A172 (cell line): ENCODE measurements at regions not wholly inside any gene's neighbourhood (a gene's known extent, or its start where the extent isn't known, plus 50 kb on each side); places are given as distances from the start of the nearest gene placed in this dataset.

Experiments
- DNase-seq: peaks from one replicate; pipeline ENCODE4 v3.0.0-alpha.2; 2015; ENCODE audit warnings: low spot score

DNA sequence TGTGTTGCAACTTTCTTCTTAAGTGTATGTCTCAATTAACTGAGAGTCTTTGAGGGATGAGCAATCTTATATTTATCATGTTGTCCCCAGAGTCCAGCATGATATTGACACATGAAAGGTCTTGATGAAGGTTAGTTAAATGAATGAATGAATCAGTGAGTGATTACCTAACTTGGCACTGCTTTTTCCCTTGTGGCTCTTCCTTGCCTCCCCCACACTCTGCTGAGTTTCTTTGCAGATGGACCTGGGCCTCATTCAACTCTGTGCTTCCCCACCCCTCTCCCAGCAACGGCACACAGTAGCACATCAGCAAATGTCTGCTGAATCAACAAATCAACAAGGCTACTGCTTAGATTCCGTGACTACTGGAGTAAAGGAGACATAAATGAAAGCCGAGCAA lies 235.1 kb upstream of the CXCL12 start:
- DNase-seq, result no peak

DNA sequence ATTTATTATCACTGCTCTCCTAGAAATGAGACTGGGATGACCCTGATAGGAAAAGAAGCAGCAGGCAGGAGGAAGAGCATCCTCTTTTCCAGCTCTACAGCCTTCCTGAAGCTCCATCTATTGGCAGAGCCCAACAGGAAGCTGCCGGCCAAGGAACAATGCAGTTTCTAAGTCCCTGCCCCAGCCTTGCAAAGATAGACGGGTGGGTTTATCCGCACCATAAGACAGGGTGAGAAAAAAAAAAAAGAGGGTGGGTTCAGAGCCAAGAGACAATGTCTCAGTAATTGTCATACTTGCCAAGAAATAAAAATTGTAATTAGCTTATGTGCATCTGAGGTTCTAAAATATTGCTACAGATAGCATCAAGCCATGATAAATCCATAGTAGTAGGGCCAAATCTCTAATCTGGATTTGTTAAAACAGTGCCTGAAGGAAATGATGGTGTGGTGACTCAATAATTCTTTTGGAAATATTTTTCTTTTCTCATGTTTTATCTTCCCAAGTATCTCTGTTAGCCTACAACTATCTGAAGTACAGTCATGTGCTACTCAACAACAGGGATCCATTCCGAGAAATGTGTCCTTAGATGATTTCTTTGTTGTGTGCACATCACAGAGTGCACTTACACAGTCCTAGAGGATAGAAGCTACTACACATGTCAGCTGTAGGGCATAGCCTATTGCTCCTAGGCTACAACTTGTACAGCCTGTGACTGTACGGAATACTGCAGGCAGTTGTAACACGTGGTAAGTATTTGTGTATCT lies 242.9 kb upstream of the CXCL12 start:
- peak; percentile 10 for DNase-seq

DNA sequence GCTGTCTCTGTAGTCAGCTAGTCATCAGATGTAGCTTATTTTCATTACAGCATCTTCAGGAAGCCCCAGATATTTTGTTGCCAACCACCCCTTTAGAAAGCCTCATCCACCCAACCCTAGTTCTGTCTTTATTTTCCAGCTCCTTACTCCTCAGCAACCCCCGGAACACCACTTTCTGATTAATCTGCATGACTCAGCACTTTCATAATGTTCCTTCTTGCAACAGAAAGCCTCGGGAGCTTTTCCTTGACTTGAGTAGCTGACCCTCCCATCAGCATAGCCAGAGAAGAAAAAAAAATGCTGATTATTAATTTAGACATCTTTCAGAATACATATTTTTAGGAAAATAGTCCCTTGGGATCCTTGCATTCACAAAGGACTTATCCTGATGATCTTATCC lies 244.0 kb upstream of the CXCL12 start:
- DNase-seq, result peak; percentile 51

DNA sequence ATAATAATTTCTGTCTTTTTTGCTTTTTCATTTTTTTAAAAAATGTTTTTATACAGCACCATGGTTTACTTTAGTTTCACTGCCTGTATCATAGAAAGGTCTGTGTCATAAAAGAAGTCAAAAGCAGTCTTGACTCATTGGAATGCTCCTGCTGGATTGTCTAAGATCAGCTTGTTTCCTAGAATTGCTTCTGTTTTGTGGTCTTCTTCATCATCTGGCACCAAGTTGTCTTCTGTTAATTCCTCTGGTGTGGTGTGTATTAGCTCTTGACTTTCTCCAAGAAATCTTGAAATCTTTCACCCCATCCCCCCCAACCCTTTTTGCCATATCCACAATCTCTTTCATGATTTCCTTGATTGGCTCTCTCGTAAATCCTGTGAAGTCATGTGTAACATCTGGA lies 250.3 kb upstream of the CXCL12 start:
- DNase-seq, result no peak

DNA sequence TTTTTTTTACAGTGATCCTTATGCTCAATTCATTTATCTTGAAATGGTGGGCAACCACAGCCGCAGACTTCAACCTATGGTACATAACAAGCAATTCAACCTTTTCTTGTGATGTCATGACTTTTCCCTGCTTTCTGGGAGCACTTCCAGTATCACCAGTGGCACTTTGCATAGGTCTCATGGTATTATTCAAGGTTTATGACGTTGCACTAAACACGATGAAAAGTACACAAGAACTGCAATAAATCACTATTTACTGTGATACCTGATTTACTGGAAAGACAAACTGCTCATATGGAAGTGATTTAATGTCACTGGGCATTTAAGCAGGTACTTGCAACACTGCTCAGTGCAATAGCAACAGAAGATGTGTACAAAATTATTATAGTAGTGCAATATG lies 251.7 kb upstream of the CXCL12 start:
- DNase-seq, result no peak

DNA sequence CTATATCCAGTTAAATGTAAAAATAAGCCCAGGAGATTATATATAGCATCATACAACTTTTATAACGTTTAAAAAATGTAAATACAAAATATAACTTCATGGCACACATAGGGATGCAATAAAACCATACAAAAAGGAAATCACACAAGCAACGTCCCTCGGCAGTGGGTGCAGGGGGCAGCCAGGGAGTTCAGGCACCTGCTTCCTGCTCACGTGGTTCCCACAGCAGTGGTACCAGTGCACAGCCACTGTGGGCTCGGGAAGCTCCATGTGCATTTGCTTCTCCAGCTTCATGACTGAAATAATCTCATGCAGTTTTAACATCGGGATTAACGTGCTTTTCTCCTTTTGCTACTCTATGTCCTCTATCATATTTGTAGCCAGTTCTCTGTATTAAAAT lies 255.5 kb upstream of the CXCL12 start:
- no peak for DNase-seq

DNA sequence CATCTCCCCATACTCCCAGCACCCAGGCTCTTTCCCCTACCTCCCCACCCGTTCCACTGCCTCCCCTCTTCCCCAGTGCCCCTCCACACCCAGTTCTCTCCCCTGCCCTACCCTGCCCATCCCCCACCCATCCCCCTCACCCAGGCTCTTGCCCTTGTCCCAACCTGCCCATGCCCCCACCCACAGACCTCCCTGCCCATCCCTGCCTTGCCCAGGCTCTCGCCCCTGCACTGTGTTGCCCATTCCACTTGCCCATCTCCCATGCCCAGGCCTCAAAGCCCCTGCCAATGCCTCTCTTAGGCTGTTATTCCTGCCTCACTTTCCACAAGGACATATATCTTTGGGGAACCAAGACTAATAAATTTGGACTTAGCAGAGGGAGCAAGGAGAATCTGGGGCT lies 262.6 kb upstream of the CXCL12 start:
- DNase-seq, result no peak

DNA sequence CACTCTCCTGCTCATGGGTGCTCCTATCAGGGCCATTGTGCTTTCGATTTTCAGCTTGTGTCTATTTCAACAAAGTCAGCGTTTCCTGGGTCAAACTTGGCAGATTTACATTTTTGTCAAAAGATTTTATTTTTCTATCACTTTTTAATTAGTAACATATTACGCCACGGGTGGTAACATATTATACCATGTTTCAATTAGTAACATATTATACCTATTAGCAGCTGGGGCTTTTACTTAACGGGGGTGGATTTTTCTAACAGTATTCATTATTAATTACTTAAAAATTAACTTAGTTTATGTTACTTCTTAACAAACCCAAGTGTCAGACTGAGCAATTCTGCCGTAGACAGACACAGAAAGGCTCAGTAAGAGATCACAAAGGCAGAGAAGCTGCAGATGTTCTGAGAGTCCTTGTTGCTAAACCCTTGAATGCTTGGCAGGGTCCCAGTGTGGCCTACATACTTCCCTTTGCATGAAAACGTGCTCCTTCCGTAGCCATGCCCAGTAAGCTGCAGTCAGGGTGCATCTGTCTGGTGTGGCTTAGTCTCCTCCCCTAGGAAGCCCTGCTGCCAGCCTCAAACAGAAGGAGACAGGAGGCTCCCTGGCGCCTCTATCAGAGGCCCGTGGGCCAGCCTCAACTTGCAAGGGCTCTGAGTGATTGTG lies 263.1 kb upstream of the CXCL12 start:
- DNase-seq, result no peak

DNA sequence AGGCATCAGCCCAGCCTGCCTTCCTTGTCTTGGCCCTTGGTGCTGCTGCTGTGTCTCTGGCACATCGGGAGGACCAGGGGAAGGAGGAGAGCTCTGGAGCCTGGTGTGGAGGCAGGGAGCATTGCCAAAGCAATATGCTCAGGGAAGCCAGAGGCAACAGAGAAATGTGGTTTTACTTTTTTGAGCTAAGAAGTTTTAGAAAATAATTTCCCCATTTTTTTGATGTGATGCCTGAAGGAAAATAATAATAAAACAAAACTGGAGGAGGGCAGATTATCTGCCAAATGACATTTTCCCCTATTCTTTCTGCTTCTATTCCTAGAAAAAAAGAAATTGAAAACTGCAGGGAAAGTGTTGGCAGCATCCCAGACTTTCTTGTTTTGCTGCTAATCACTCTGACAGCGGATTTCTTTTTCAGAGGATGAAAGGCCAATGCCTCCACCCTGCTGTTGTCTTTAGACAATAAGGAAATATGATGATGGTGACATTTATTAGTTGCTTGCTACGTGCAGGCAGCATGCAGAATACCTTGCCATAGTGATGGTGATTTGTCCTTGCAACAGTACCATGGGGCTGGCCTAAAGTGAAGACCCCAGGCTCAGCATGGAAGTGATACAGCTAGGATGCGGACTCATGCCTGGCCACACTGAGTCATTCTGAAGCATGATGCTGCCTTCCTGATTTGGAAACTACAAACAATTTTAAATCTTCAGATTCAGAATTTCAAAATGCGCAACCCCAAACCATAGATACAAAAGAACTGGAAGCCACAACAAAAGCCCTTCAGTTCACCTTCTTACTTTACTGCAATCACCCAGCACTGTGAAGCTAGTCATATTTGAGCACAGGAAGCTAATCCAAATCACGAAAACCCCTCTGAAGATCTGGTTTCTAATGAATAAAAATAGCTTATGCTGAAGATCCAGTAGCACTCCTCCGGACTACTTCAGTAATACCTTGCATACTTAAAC lies 260.2 kb upstream of the TMEM72 start:
- DNase-seq, result no peak

DNA sequence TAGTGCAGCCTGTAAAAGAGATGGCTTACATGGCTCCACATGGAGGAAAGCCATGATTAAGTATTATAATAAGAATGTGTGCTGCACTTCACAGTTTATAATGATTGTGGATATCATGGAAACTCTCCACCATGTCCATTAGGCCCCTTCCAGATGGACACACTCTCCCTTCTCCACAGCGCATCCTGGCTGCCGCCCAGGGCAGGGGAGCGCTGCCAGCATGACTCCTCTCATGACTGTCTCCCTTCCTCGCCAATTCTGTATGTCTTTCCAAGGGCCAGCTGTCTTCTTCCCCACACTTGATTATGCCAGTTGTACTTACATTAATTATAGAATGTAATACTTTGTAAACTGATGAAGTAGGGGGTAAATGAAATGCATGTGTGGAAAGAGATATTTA lies 259.3 kb upstream of the TMEM72 start:
- no peak for DNase-seq

DNA sequence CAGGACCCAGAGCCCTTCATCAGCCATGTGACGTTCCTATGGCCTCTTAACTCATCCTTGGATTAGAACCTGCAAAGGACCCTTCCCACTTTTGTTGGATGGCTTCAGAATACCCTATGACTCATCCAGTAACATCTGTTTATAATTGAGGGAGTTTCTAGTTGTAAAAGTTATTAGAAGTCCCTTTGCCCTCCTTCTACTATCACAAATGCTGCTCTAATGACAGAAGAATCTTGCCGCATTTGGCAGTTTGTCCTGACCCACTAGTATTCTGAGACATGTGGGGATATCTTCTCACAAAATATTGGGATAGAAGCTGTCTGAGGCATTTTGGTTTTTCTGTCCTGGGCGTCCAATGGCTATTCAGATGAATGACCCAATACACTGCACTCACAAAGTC lies 251.8 kb upstream of the TMEM72 start:
- no peak for DNase-seq

DNA sequence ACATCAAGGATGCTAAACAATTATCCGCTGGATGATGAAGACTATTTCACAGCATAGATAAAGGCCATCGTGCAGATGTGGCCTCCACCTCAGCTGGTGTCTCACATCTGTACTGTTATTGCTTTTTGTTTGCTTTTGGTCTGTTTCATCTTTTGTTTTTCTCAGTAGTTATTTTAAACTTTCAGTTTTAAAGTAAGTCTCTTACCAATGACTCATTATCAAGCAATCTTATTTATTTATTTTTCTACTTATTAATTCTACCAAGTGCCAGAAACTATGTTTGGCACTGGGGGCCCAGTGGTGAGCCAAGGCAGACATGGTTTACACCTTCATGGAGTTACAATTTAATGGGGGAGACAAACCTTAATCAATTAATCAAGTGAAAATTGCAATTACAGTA lies 250.9 kb upstream of the TMEM72 start:
- no peak for DNase-seq

DNA sequence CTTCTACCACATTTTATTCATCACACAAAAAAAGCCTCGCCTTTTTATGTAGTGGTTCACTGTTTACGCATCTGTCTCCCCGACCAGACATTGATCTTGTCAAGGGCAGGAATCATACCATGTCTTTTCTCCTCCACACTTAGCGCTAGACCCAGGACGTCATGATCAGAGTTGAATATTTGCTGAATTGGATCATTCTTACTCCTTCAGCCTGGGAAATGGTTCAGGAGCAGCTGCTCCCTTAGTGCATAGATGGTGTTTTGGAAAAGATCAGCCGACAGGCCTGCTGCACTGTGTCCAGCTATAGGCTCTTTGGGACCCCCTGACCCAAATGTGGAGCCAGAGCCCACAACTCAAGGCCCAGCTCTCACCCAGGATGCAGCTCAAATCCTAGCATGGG lies 249.1 kb upstream of the TMEM72 start:
- DNase-seq, result no peak

DNA sequence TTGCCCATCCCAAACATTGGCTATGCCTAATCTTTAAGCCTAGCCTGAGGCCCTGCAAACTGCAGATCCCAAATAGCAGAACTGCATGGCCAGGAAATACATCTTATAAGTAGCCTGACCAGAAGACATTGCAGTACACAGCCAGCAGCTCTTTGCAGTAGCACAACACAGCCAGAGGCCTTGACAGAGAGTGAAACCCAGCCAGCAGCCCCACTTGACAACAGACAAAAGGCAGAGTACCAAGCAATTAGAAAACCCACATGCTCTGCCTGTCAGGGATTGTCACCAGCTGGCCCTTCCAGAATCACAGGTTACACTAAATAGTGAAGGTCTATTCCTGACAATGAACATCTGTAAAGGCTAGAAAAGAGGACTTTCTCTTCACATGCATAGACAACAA lies 242.8 kb upstream of the TMEM72 start:
- no peak for DNase-seq

DNA sequence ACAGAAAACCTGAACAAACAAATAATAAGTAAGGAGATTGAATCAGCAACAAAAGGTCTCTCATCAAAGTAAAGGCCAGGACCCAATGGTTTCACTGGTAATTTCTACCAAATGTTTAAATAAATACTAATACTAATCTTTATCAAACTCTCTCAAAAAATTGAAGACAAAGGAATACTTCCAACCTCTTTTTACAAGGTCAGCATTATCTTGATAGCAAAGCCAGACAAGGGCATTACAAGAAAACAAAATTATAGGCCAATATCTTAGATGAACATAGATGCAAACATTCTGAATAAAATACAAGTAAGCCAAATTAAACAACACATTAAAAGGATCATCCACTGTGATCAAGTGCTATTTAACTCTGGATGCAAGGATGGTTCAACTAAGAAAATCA lies 239.8 kb upstream of the TMEM72 start:
- DNase-seq, result no peak

DNA sequence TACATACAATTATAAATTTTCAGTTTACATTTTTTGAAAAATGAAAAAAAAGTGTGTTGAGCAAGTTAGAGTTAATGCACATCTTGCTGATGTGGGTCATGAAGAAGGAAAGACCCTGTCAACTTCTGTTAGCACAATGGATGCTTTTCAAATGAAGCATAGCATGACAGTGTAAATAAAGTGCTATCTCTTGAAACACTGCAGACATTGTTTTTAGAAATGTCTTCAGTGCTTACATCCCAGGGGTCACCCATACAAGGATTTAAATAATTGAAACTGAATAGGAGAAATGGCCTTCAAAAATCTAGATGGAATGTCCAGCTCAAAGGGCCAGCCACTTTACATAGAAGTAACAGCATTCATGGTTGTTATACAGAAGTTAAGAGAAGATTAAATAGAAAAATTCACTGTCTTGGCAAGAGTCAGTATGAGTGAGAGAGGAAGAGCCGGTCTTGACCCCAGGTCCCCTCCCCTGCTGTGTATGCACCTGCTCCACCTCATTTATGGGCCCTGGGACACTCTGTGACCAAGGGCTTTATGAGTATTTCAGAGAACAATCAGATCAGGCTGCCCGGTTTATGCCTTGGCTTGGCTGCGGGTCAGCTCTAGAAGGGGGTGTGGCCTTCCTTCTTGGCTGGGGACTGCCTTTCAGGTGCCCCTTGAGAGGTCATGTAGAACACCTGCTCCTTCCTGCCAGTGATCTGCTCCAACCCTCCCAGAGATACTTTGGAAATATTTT lies 237.7 kb upstream of the TMEM72 start:
- no peak for DNase-seq

DNA sequence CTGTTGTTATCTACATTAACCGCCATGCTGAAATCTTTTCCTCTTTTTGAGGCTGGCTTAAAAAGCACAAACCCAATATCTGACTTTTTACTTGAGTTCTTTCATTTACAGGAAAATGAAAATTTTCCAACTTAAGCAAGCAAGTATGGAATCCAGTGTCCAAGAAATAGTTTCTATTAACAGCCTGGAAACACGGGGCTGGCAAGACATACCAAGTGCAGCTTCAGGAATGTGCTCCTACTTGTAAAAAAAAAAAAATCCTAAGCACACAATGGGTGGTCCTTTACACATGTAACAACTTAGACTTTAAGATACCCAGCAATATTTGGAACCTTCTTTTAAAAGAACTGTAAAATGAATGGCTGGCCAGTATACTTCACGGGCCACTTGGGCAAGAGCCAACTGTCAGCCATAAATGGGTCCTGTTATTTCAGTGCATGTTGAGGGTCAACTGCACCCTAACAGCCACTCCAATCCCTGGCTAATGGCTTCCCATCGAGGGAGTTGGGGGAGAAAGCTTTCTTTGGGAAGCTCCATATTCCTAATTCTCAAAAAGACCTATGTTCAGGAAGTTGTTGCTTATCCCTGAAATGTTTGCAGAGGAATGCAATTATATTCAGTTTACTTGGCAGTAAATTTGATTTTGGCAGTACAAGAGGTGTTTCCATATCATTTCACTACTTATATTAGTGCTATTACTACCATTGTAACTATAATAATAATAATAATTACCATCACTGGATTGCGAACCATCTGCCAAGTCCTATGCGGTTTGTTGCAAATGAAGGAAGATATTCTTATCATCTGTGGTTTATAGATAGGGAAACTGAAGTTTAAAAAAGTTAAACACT lies 236.4 kb upstream of the TMEM72 start:
- no peak for DNase-seq

DNA sequence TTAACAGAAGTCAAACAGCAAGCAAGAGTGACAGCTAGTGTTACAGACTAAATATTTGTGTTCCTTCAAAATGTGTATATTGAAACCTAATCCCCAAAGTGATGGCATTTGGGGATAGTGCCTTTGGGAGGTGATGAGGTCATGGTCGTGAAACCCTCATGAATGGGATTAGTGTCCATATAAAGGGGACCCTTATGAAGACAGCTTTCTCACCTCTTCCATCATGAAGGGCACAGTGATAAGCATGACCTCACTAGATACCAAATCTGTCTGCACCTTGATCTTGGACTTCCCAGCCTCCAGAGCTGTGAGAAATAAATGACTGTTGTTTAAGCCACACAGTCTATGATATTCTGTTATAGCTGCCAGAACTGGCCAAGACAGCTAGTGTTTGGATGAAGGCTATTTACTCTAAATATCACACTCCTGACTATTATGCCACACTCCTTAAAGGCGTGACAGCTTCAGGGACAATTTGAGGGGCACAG lies 235.7 kb upstream of the TMEM72 start:
- no peak for DNase-seq

DNA sequence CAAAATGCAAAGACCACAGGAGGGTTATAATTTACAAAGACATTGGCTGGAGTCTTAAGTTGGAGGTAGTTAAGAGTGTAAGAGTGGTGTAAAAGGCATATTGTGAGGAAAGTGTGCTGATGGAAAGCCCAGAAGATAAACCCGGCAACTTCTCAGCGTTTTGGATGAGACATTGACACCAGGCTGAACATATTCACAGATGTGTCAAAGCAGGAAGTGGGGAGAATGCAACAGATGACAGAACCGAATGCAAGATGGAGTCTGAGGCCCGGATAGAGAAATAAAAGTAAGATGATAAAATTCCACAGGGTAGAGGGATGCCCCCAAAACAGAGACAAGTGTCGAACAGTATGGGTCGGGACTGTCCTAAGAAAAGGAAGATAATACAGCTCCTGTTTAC lies 230.4 kb upstream of the TMEM72 start:
- DNase-seq, result no peak

DNA sequence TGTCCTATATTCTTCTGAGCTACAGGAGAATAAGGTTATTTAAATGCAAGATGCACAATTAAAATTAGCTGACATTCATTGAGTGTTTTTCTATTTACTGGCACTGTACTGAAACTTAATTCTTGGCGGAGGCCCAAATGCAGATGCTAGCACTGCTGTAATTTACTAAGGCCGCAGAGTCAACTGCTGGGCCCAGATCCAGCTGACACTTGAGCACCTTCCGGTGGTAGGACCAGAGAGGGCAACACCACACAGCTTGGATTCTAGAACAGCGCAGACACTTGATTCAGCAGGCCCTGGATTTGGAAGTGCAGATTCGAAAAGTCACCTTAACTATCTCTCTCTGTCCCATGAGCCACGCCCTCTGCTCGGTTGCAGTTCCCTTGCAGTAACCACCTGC lies 228.6 kb upstream of the TMEM72 start:
- DNase-seq, result no peak

DNA sequence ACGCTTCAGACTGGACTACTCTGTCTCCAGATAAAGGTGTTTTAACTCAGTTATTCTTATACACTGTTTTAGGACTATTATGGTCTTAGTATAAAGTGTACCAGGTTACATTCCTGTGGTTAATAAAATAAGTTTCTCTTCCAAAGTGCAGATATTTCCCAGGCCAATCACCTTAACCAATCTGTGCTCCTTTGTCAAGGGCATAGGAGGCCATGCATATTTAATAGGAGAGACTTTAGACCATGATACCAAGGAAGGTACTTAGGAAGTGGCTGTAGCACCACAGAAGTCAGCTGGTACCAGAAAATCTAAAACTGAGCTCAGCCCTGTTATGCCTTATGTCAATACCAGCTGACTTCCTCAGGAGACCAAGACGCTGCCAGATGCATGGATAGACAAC lies 226.5 kb upstream of the TMEM72 start:
- DNase-seq, result peak; percentile 7
